ENCODE measurements at regions not wholly inside any gene's neighbourhood (a gene's known extent, or its start where the extent isn't known, plus 50 kb on each side); places are given as distances from the start of the nearest gene placed in this dataset.

DNA sequence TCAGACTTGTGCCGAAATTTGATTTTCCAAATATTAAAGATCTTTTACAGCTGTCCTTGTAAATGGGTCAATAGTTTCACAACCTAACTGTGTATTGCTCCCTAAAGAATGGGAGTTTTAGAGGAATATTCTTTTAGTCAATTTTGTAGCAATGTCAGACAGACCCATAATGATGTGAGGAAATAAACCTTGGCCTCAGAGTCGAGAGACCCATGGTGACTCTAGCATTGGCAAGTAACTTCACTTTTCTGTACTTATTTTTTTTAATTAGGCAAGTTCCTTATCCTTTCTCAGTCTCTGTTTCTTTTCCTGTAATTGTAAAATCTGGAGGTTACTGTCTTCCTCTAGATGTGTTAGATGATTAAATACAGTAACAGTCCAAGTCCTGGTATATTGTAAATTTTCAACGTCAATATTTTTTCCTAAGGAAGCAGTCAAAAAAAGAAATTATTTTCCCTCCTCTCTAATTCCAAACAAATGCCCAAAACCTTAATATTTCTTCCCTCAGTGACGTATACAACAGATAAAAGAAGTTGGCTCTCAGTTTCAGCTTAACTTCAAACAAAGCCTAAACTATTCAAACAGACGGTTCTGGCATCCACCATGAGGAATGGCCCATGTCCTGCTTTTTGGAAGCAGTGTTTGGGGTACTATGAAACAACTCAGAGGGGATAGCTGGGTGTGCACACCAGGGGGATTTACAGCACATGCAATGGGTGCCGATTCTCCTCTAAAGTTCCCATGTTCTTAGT, 466.7 kb downstream of the TNS1 start:
- no peaks in the 10 kb centered on the region for H3K27me3 Mint-ChIP-seq
- no peak overlapping the region for H3K27ac Mint-ChIP-seq
- H3K4me1 Mint-ChIP-seq = no peaks in the 10 kb centered on the region
- ATAC-seq (no peak), DNase-seq (no peak)
- H3K9me3 Mint-ChIP-seq = peaks cover 0 to 12% of the 10 kb centered on the region in 2 donors
- H3K4me3 Mint-ChIP-seq = no peak overlapping the region

DNA sequence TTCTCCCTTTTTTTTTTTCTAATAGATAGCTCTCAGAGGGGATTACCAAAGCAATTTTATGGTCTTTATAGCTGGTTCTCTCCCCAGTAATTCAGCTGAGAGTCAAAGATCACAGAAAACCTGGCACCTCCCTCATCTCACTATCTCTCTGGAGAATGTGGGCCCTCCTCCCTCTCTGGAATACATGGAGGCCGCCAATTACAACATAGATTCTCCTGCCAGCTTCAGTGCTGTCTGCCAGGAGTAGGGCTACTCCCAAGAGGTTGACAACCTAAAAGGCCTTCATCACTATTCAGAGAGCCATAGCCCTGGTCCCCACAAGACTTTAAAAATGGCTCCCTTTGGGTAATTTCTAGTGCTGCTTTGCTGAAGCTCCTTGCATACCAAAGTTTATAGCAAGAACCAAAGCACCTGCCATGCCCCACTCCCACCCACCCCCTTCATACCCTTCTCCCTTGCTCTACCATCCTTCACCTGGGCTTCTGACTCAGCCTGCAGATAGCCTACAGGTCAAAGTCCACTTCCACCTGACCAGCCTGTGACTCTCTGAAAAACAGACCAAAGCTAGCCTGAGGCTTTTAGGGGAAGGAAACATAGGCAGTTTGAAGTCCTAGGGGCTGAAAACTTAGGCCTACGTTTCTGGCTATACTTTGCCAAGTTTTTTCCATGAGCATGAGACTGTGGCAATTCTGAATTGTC, 472.3 kb downstream of the TNS1 start:
- no peaks in the 10 kb centered on the region for H3K27me3 Mint-ChIP-seq
- H3K9me3 Mint-ChIP-seq = peaks cover 4 to 12% of the 10 kb centered on the region in 2 donors
- no peak overlapping the region for H3K27ac Mint-ChIP-seq
- ATAC-seq = no peak
- H3K4me3 Mint-ChIP-seq = no peak overlapping the region
- no peak for DNase-seq
- no peaks in the 10 kb centered on the region for H3K4me1 Mint-ChIP-seq

DNA sequence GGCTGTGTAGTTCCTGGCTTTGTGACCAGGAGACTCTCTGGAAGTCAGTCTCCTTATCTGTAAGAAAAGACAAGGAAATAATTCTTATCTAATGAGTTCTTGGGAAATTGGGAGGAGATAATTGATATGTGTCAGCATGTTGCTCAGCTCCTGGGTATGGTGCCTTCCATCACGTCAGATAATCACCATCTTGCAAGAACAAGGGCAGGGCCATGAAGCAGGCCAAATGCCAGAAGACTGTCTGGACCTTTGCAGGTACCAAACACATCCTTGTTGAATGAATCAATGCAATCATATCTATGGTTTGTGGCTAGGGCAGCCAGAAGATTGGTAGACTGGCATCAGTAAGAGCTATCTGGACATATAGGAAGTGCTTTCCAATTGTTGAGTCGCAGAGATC, 473.5 kb downstream of the TNS1 start:
- DNase-seq (no peak), ATAC-seq (no peak)
- no peaks in the 10 kb centered on the region for H3K4me1 Mint-ChIP-seq
- no peak overlapping the region for H3K27ac Mint-ChIP-seq
- peaks cover 4 to 12% of the 10 kb centered on the region in 2 donors for H3K9me3 Mint-ChIP-seq
- no peaks in the 10 kb centered on the region for H3K27me3 Mint-ChIP-seq
- H3K4me3 Mint-ChIP-seq = no peak overlapping the region

DNA sequence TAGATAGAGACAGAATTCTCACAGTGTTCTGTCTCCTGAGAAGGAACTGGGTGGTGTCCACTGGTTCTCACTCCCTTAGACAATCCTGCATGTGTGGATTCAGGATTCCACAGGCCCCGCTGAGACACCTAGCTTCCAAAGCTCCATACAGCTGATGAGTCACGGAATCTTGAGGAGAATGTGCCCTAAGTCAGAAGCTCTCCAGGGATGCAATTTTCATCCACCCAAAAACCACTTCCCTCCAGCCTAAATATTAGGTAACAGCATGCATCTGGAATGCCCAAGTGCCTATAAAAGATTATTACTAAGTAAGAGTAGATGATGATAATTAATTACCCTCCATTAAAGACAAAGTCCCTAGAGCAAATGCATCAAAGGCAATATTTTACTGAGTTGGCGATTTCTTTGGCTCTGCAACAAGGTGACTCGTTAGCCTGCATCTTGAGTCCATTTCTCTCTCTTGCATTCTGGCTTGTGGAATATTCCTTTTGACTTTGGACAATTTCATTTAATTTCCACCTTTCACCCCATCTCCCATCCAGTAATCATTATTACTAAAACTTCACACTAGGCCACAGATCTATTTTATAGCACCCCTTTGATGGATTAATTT, 475.1 kb downstream of the TNS1 start:
- no peak for ATAC-seq
- H3K4me3 Mint-ChIP-seq = no peak overlapping the region
- H3K9me3 Mint-ChIP-seq = peaks cover 3 to 4% of the 10 kb centered on the region in 2 donors
- DNase-seq = no peak
- H3K27ac Mint-ChIP-seq = no peak overlapping the region
- no peaks in the 10 kb centered on the region for H3K4me1 Mint-ChIP-seq
- H3K27me3 Mint-ChIP-seq = no peaks in the 10 kb centered on the region

DNA sequence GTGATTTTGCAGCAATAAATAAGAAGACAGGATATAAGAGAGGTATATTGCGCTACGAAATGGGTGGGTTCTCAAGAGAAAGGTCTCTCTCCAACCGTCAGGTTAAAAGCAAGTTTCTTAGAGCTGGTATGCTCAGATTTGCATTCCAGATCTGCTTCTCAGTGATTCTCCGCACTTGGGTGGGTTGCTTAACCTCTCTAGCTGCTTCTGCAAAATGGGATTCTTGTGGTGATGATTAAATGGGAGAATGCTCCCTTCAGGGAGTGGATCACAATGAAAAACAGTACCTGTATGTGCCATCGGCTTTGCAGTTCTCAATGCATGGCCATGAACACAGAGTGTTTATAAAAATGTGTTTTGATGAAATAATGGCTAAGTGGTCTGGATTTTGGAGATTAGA, 477.7 kb downstream of the TNS1 start:
- Mint-ChIP-seq H3K4me1 (no peaks in the 10 kb centered on the region), H3K27me3 (no peaks in the 10 kb centered on the region), H3K4me3 (no peak overlapping the region), H3K9me3 (peaks cover 0 to 4% of the 10 kb centered on the region in 2 donors), H3K27ac (no peak overlapping the region)
- ATAC-seq = no peak
- no peak for DNase-seq

DNA sequence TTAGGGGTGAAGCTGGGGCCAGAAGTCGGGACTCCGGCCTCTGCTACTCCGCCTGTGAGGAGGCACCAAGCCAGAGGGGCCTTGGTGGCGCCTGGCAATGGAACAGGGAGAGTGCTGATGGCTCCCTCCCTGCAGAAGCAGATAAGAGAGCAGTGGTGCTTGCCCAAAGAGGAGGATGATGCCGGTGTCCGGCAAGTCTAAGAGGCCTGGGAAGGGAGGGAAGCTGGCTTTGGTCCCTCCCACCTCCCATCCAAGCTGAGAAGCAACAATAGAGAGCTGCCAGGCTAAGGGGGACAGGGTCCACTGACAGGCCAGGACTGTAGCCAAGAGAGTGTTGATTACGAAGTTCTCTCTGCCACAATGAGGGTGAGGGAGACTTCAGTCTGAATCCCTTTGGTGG, 479.5 kb downstream of the TNS1 start:
- no peak for DNase-seq
- H3K4me3 Mint-ChIP-seq = no peak overlapping the region
- H3K27me3 Mint-ChIP-seq = no peaks in the 10 kb centered on the region
- no peak for ATAC-seq
- peak overlapping the region in 1 of 2 donors; percentile 29 for H3K27ac Mint-ChIP-seq
- peaks cover 0 to 4% of the 10 kb centered on the region in 2 donors for H3K9me3 Mint-ChIP-seq
- no peaks in the 10 kb centered on the region for H3K4me1 Mint-ChIP-seq

DNA sequence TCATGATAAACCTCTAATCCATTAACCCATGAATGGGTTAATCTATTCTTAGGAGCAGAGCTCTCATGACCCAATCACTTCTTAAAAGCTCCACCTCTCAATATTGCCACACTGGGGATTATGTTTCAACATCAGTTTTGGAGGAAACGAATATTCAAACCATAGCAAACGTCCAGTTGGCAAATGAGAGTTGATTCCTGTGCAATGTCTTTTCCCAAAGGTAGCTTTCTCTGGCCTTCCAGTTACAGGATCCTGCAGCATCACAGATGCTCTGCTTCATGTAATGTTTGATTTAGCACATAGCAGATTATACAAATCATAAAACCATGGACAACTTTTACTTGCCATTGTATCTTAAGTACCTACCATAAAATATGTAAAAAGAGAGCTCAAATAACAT, 481.0 kb downstream of the TNS1 start:
- ATAC-seq (no peak), DNase-seq (no peak)
- H3K27ac Mint-ChIP-seq = no peak overlapping the region
- H3K4me3 Mint-ChIP-seq = no peak overlapping the region
- H3K9me3 Mint-ChIP-seq = no peaks in the 10 kb centered on the region
- no peaks in the 10 kb centered on the region for H3K27me3 Mint-ChIP-seq
- no peaks in the 10 kb centered on the region for H3K4me1 Mint-ChIP-seq

DNA sequence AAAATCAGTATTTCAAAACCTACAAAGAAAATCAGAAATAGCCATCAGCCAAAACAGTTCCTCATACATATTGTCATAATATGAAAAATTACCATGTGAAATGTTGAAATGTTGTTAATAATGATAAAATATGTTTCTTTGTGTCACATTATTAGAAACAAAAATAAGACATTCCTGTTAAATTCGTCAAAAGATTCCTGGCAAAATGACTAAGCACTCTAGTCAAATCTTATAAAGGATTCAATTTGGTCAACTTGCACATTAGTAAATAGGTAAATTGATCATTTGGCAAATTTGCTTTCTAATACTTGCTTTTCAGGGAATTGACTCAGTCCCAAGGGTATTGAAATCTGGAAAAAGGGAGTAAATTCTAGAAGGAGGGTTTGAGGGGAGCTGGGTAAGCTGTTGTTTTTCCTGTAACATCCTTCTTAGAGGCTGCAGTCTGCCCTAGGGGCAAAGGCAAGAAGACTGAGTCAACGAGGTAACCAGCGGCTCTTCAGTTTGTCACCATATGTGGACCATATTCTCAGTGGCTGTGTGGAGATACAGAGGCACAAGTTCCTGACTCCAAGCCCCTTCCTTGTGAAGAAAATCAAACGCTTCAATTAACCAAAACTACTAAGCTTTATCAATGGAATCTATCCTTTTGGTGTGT, 482.3 kb downstream of the TNS1 start:
- ATAC-seq = no peak
- H3K4me1 Mint-ChIP-seq = no peaks in the 10 kb centered on the region
- H3K27me3 Mint-ChIP-seq = no peaks in the 10 kb centered on the region
- H3K4me3 Mint-ChIP-seq = no peak overlapping the region
- no peak for DNase-seq
- no peaks in the 10 kb centered on the region for H3K9me3 Mint-ChIP-seq
- no peak overlapping the region for H3K27ac Mint-ChIP-seq

DNA sequence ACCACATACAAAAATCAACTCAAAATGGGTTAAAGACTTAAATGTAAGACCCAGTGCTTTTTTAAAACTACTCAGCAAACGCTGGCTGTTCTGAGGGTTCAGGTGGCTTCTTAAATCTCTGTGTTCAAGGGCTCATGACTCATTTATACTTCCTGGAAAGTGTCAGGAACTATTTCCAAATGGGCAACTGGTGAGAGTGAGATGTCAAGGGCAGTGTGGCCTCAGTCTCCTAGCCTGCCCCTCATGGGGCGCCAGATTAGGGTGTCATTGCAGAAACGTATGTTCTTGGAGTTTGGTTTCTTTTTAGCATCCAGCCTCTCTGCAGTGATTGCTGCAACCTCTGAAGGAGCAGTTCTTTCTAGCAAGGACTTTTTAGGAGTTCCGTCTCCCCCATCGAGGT, 485.4 kb downstream of the TNS1 start:
- DNase-seq (no peak), ATAC-seq (no peak)
- H3K9me3 Mint-ChIP-seq = no peaks in the 10 kb centered on the region
- peaks cover 10% of the 10 kb centered on the region for H3K4me1 Mint-ChIP-seq
- no peak overlapping the region for H3K4me3 Mint-ChIP-seq
- H3K27me3 Mint-ChIP-seq = no peaks in the 10 kb centered on the region
- H3K27ac Mint-ChIP-seq = no peak overlapping the region

DNA sequence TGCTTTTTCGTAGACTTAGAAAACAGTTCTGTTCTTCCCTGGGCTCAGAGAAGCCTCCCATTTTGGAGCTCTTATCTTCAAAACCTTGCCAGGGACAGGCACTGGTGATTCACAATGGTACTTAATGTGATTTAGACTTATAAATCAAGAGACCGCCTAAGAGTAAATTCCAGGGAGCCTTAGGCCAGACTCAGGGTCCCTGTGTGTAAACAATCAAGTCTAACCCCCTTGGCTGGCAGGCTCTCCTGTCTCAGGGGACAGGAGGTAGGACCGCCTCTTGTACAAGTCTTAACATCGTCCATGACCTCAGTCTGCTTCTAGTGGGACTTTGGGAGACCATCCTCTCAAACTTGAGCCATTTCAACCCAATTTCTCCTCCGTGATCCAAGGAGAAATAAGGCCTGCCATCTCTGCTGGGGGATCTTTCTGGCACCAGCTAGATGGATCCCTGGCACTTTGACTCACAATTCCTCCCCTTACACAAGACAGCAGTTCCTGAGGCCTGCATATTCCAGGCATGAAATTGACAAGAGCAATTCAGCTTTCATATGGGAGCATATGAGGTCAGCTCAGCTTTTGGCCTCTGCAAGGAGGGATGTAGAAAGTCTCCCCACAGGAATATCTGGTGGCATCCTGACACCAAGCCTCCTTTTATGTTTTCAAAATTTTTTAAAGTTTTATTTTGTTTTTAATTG, 487.0 kb downstream of the TNS1 start:
- Mint-ChIP-seq H3K4me3 (no peak overlapping the region), H3K9me3 (no peaks in the 10 kb centered on the region), H3K27me3 (no peaks in the 10 kb centered on the region), H3K27ac (no peak overlapping the region), H3K4me1 (peaks cover 11% of the 10 kb centered on the region)
- ATAC-seq = no peak
- DNase-seq = no peak

DNA sequence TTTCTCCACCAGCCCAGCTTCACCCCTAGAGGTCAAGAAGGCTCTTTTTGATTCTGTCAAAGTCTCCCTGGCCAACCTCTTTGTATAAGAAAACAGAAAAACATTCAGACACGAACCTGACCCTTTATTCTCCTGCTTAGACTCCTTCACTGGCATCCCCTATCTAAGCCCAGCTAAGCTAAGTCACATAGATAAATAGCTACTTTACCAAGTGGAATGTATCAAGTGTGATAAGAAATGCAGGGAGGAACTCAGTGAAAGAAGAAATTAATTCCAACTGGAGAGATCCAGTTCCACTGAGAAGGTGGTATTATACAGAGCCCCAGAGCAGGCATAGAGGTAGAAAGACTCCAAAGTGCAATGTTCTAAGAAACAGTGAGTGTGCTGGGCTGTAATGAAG, 489.5 kb downstream of the TNS1 start:
- peak overlapping the region in 1 of 2 donors; percentile 1 for H3K27ac Mint-ChIP-seq
- no peaks in the 10 kb centered on the region for H3K27me3 Mint-ChIP-seq
- H3K9me3 Mint-ChIP-seq = no peaks in the 10 kb centered on the region
- no peak overlapping the region for H3K4me3 Mint-ChIP-seq
- DNase-seq = no peak
- H3K4me1 Mint-ChIP-seq = peaks cover 11% of the 10 kb centered on the region
- no peak for ATAC-seq

DNA sequence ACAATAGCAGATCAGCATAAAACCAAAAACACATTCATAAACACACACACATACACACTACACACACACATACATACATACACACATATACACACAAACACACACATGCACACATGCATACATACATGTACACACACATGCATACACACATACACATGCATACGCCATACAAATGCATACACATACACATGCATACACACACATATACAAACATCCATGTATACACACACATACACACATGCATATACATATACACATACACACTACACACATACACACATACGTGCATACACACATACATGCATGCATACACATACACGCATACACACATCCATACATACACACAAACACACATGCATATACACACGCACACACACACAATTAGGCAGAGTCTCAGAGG, 490.1 kb downstream of the TNS1 start:
- Mint-ChIP-seq H3K4me1 (peaks cover 11% of the 10 kb centered on the region), H3K9me3 (no peaks in the 10 kb centered on the region), H3K27me3 (no peaks in the 10 kb centered on the region), H3K4me3 (no peak overlapping the region), H3K27ac (peak overlapping the region in 1 of 2 donors; percentile 1)
- DNase-seq = no peak
- no peak for ATAC-seq

DNA sequence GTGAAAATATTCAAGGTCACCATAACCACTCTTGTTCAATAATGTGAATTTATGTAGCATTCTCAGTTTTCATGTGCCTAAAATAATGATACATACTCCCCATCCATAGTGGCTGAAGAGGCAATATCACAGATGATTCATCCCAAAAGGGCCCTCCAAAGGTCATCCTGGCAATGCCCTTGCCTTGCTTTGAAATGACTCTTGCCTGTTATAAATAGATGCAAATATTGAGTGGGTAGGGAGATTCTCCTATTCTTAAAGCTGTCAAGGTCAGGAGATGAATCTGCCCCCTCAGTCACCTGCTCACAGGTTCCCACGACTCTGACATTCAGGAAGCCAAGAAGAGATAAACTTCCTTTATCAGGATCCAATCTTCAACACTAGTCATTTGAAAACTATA, 490.5 kb downstream of the TNS1 start:
- Mint-ChIP-seq H3K27me3 (no peaks in the 10 kb centered on the region), H3K9me3 (no peaks in the 10 kb centered on the region), H3K4me3 (no peak overlapping the region), H3K4me1 (peaks cover 11% of the 10 kb centered on the region), H3K27ac (no peak overlapping the region)
- no peak for DNase-seq
- no peak for ATAC-seq

DNA sequence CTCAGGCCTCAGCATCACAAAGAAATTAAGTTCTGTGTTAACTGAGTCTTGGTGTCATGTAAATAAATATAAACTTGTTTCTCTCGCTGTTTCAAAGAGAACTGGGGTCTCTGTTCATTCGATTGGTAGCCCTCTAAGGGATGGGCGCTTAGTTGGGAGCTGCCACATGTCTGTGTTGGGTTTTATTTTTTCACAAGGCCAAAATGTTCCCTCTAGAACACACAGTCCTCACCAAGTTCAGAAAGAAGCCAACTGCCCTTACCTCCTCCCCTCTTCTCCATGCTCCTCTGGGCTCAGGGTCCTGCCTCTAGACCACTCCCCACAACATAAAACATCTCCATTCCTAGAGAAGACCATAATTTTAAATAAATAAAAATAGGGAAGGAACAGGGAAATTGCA, 490.9 kb downstream of the TNS1 start:
- ATAC-seq = no peak
- Mint-ChIP-seq H3K27ac (no peak overlapping the region), H3K4me3 (no peak overlapping the region), H3K4me1 (peaks cover 11% of the 10 kb centered on the region), H3K27me3 (no peaks in the 10 kb centered on the region), H3K9me3 (no peaks in the 10 kb centered on the region)
- DNase-seq = no peak

DNA sequence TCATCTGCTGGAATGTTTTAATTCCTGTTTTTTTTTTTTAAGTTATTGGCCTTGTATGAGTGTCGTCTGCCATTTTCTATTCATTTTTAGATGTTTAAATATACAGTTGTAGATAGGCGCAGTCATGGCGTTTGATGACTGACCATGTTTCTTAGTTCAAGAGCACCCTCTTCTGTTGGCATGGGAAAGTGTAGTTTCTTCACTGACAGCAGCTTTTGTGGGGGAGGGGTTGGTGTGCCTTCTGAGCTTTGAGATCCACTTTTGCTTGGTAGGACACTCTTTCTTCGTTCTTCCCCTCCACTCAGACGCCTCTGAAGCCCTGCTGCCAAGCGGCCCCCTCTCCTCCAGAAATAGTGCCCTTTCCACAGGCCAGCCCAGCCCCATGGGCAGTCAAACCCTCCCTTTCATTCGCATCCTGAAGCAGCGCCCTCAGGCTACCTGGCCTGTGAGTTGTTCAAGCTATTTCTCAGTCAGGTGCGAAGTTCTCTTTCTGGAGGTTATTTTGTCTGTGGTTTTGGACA, 492.0 kb downstream of the TNS1 start:
- Mint-ChIP-seq H3K4me3 (no peak overlapping the region), H3K4me1 (peaks cover 11% of the 10 kb centered on the region), H3K27ac (no peak overlapping the region), H3K9me3 (no peaks in the 10 kb centered on the region), H3K27me3 (no peaks in the 10 kb centered on the region)
- peak; percentile 30 to 41 for DNase-seq
- peak; percentile 78 for ATAC-seq

Data from stimulated activated naive CD8-positive, alpha-beta T cell treated with anti-CD3 and anti-CD28 coated beads, Interleukin-15, amount 100 ng/mL, for 72 hours (primary cell).